ENCODE measurements at regions not wholly inside any gene's neighbourhood (a gene's known extent, or its start where the extent isn't known, plus 50 kb on each side); places are given as distances from the start of the nearest gene placed in this dataset.

DNA sequence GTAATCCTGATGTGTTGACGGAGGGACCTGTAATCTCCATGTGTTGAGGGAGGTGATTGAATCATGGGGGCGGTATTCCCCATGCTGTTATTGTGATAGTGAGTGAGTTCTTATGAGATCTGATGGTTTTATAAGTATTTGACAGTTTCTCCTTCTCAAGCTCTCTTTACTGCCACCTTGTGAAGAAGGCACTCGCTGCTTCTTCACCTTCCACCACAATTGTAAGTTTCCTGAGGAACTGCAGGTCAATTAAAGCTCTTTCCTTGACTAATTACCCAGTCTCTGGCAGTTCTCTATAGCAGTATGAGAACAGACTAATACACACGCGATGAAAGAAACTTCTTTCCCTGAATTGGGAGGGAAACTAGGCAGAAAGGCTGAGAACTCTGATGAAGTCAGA, 141.1 kb upstream of the RAD23B start:
- no peak for TF ChIP-seq ZNF274 (IDR thresholded peaks at IDR 0.05; ENCODE audit: low read depth, low read length)
- no peak for TF ChIP-seq YY1 (IDR thresholded peaks at IDR 0.05; ENCODE audit: insufficient read depth, insufficient read length)
